Liver (tissue), 3 donors: ENCODE measurements at regions not wholly inside any gene's neighbourhood (a gene's known extent, or its start where the extent isn't known, plus 50 kb on each side); places are given as distances from the start of the nearest gene placed in this dataset.

Experiments used
- ATF3 ChIP-seq: IDR thresholded peaks from 2 replicates; pipeline ENCODE4 v1.6.1; 2016; ENCODE audit warnings: antibody characterized with exemption
- CTCF ChIP-seq: fragments of 150-350 bp; IDR thresholded peaks from 2 replicates; pipeline ENCODE4 v1.5.1; 2017; ENCODE audit warnings: improper control_type of control experiment, low read depth, low read length; ENCODE audit not compliant: missing input control
- EGR1 ChIP-seq, 2 donors: IDR thresholded peaks; 2 replicates each; pipeline ENCODE4 v1.6.1; 2016 to 2018; ENCODE audit warnings: antibody characterized with exemption in 2 of 2, low read depth in 2 of 2
- GABPA ChIP-seq, 2 donors: IDR thresholded peaks in 1 of 2; conservative IDR thresholded peaks in 1 of 2; 2 replicates each; pipeline ENCODE4 v1.6.1; 2016; ENCODE audit warnings: antibody characterized with exemption in 2 of 2, mild to moderate bottlenecking in 1 of 2, moderate library complexity in 1 of 2
- HNF4G ChIP-seq: IDR thresholded peaks from 2 replicates; pipeline ENCODE4 v1.6.1; 2016; ENCODE audit warnings: antibody characterized with exemption
- JUND ChIP-seq, 2 donors: IDR thresholded peaks; 2 replicates each; pipeline ENCODE4 v1.6.1; 2016; ENCODE audit warnings: antibody characterized with exemption in 2 of 2
- MAX ChIP-seq: IDR thresholded peaks from 2 replicates; pipeline ENCODE4 v1.6.1; 2016; ENCODE audit warnings: antibody characterized with exemption
- RAD21 ChIP-seq, 2 donors: IDR thresholded peaks; 2 replicates each; pipeline ENCODE4 v1.6.1; 2016; ENCODE audit warnings: antibody characterized with exemption in 2 of 2, mild to moderate bottlenecking in 2 of 2
- TAF1 ChIP-seq: conservative IDR thresholded peaks from 2 replicates; pipeline ENCODE4 v1.6.1; 2016; ENCODE audit warnings: antibody characterized with exemption, mild to moderate bottlenecking
- YY1 ChIP-seq: IDR thresholded peaks from 2 replicates; pipeline ENCODE4 v1.6.1; 2016; ENCODE audit warnings: antibody characterized with exemption, mild to moderate bottlenecking
- TF ChIP-seq, protein P1 (sequence below): IDR thresholded peaks from 2 replicates; pipeline ENCODE4 v1.6.1; 2016; ENCODE audit warnings: antibody characterized with exemption, mild to moderate bottlenecking
- donor health status: healthy.
- donor health status: healthy.

GRCh38 chr14:80017795-80018194 is 193.5 kb downstream of the DIO2 start:
- TF ChIP-seq CTCF (no peak), TAF1 (no peak), JUND (IDR thresholded peaks at IDR 0.05) (no peak), ATF3 (no peak), HNF4G (no peak), GABPA (IDR thresholded peaks at IDR 0.05 in 1 of 2, conservative IDR thresholded peaks at IDR 0.05 in 1 of 2) (no peak), EGR1 (IDR thresholded peaks at IDR 0.05; ENCODE audit: low read depth in 2 of 2) (no peak), YY1 (no peak), MAX (no peak), RAD21 (IDR thresholded peaks at IDR 0.05) (no peak)
- TF ChIP-seq, protein P1, sequence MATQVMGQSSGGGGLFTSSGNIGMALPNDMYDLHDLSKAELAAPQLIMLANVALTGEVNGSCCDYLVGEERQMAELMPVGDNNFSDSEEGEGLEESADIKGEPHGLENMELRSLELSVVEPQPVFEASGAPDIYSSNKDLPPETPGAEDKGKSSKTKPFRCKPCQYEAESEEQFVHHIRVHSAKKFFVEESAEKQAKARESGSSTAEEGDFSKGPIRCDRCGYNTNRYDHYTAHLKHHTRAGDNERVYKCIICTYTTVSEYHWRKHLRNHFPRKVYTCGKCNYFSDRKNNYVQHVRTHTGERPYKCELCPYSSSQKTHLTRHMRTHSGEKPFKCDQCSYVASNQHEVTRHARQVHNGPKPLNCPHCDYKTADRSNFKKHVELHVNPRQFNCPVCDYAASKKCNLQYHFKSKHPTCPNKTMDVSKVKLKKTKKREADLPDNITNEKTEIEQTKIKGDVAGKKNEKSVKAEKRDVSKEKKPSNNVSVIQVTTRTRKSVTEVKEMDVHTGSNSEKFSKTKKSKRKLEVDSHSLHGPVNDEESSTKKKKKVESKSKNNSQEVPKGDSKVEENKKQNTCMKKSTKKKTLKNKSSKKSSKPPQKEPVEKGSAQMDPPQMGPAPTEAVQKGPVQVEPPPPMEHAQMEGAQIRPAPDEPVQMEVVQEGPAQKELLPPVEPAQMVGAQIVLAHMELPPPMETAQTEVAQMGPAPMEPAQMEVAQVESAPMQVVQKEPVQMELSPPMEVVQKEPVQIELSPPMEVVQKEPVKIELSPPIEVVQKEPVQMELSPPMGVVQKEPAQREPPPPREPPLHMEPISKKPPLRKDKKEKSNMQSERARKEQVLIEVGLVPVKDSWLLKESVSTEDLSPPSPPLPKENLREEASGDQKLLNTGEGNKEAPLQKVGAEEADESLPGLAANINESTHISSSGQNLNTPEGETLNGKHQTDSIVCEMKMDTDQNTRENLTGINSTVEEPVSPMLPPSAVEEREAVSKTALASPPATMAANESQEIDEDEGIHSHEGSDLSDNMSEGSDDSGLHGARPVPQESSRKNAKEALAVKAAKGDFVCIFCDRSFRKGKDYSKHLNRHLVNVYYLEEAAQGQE, result no peak
